ENCODE measurements at regions not wholly inside any gene's neighbourhood (a gene's known extent, or its start where the extent isn't known, plus 50 kb on each side); places are given as distances from the start of the nearest gene placed in this dataset.
A peak's percentile ranks its signal among the peaks of the same experiment; 100 is the strongest.

DNA sequence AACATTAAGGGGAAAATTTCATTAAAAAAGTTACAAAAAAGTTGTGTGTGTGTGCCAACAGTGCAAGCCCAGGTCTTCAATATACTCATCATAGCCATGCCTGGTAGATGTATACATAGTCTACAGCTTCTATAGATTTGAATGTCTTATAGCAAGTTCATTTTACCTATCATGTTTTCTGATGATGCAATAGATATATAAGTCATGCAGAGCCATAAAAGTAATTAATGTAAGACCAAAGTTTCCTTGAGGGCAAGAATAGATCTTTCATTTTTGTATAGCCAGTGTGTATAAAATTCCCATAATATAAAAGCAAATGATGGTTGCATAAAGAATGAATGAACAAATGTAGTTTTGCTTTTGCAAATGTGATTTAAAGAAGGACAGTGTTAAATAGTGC is 1138.4 kb downstream of the TBL1XR1 start:
- Histone ChIP-seq H3K36me3 (ENCODE audit: control insufficient read depth in 4 of 4, insufficient read depth in 4 of 4, low read length in 4 of 4) (no peaks in the 10 kb centered on the region), H3K9me3 (ENCODE audit: control insufficient read depth in 4 of 4, insufficient read depth in 3 of 4, low read length in 3 of 4) (no peaks in the 10 kb centered on the region), H3K4me3 (no peak overlapping the region), H3K4me1 (ENCODE audit: control insufficient read depth in 5 of 5, insufficient read depth in 5 of 5, low read length in 5 of 5) (no peaks in the 10 kb centered on the region), H3K27me3 (ENCODE audit: control insufficient read depth in 3 of 3, insufficient read depth in 3 of 3, low read length in 2 of 3) (no peaks in the 10 kb centered on the region), H3K9ac (ENCODE audit: insufficient read depth in 1 of 2, low read length in 2 of 2) (no peak overlapping the region), H3K27ac (ENCODE audit: low read depth in 1 of 2, low read length in 1 of 2) (no peak overlapping the region)
- DNase-seq (no peak), ATAC-seq (ENCODE audit: insufficient read depth, low FRiP score) (no peak)
- no peak for TF ChIP-seq CTCF (IDR thresholded peaks at IDR 0.05; ENCODE audit: control extremely low read depth, extremely low read depth)

DNA sequence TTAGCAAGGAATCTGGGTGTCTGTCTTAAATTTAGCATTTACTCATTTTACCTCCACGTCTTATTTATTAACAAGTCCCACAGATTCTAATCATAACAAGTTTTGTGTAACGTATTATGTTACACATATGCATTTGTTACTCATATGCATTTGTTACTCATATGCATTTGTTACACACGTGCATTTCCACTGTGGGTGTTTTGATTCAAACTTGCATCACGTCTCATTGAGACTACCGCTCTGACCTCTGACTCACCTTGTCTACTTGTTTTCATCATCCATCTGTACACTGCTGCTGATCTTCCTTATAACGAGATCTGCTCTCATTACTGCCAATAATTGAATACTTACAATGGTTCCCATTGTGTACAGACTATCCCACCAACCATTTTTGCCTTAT is 1141.4 kb downstream of the TBL1XR1 start:
- no peak for DNase-seq
- H3K27ac ChIP-seq (ENCODE audit: low read depth in 1 of 2, low read length in 1 of 2) = no peak overlapping the region
- no peaks in the 10 kb centered on the region for H3K27me3 ChIP-seq (ENCODE audit: control insufficient read depth in 3 of 3, insufficient read depth in 3 of 3, low read length in 2 of 3)
- no peak for TF ChIP-seq CTCF (IDR thresholded peaks at IDR 0.05; ENCODE audit: control extremely low read depth, extremely low read depth)
- no peaks in the 10 kb centered on the region for H3K9me3 ChIP-seq (ENCODE audit: control insufficient read depth in 4 of 4, insufficient read depth in 3 of 4, low read length in 3 of 4)
- ATAC-seq (ENCODE audit: insufficient read depth, low FRiP score) = no peak
- H3K9ac ChIP-seq (ENCODE audit: insufficient read depth in 1 of 2, low read length in 2 of 2) = no peak overlapping the region
- no peaks in the 10 kb centered on the region for H3K36me3 ChIP-seq (ENCODE audit: control insufficient read depth in 4 of 4, insufficient read depth in 4 of 4, low read length in 4 of 4)
- H3K4me1 ChIP-seq (ENCODE audit: control insufficient read depth in 5 of 5, insufficient read depth in 5 of 5, low read length in 5 of 5) = peaks cover 0 to 3% (median 0%) of the 10 kb centered on the region in 5 donors
- WGBS, 2 donors = 86 to 92% methylated on average over 6 of the region's 6 CpGs
- H3K4me3 ChIP-seq = no peak overlapping the region

- H3K4me1 ChIP-seq (ENCODE audit: control insufficient read depth in 5 of 5, insufficient read depth in 5 of 5, low read length in 5 of 5) = peaks cover 0 to 3% (median 0%) of the 10 kb centered on the region in 5 donors
- ATAC-seq (ENCODE audit: insufficient read depth, low FRiP score) (no peak), DNase-seq (peak in 2 of 3 donors; percentile 28 to 30)
- no peak overlapping the region for H3K4me3 ChIP-seq
- H3K9ac ChIP-seq (ENCODE audit: insufficient read depth in 1 of 2, low read length in 2 of 2) = peak overlapping the region in 1 of 2 donors; percentile 32
- no peak for TF ChIP-seq CTCF (IDR thresholded peaks at IDR 0.05; ENCODE audit: control extremely low read depth, extremely low read depth)
- H3K9me3 ChIP-seq (ENCODE audit: control insufficient read depth in 4 of 4, insufficient read depth in 3 of 4, low read length in 3 of 4) = no peaks in the 10 kb centered on the region
- no peak overlapping the region for H3K27ac ChIP-seq (ENCODE audit: low read depth in 1 of 2, low read length in 1 of 2)
- WGBS, 2 donors = 67 to 80% methylated on average over 7 of the region's 7 CpGs
- H3K36me3 ChIP-seq (ENCODE audit: control insufficient read depth in 4 of 4, insufficient read depth in 4 of 4, low read length in 4 of 4) = no peaks in the 10 kb centered on the region
- no peaks in the 10 kb centered on the region for H3K27me3 ChIP-seq (ENCODE audit: control insufficient read depth in 3 of 3, insufficient read depth in 3 of 3, low read length in 2 of 3)
Observed at GRCh38 chr3:176051766-176052165, 1145.5 kb downstream of the TBL1XR1 start.

DNA sequence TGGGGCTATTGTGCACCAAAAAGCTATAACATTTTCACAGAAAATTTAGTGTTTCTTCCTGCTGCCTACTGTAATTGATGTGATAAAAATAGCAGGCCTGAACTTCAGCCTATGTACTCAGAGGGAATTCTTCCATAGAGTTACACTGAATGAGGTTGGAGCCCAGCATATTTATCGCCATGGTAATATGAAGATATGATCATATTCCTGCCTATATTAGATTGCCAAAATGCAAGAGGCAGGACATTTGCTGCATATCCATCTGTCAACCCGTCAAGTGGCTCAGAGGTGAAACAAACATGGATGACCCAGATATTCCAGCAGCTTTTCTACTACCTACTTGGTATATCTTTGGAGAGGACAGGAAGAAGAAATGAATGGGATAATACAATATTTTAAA is 1150.6 kb downstream of the TBL1XR1 start:
- 87 to 93% methylated on average over 2 of the region's 2 CpGs for WGBS, 2 donors
- DNase-seq (no peak), ATAC-seq (ENCODE audit: insufficient read depth, low FRiP score) (no peak)
- Histone ChIP-seq H3K9me3 (ENCODE audit: control insufficient read depth in 4 of 4, insufficient read depth in 3 of 4, low read length in 3 of 4) (no peaks in the 10 kb centered on the region), H3K27me3 (ENCODE audit: control insufficient read depth in 3 of 3, insufficient read depth in 3 of 3, low read length in 2 of 3) (no peaks in the 10 kb centered on the region), H3K9ac (ENCODE audit: insufficient read depth in 1 of 2, low read length in 2 of 2) (no peak overlapping the region), H3K4me3 (no peak overlapping the region), H3K36me3 (ENCODE audit: control insufficient read depth in 4 of 4, insufficient read depth in 4 of 4, low read length in 4 of 4) (no peaks in the 10 kb centered on the region), H3K4me1 (ENCODE audit: control insufficient read depth in 5 of 5, insufficient read depth in 5 of 5, low read length in 5 of 5) (peaks cover 0 to 8% (median 0%) of the 10 kb centered on the region in 5 donors), H3K27ac (ENCODE audit: low read depth in 1 of 2, low read length in 1 of 2) (no peak overlapping the region)
- TF ChIP-seq CTCF (IDR thresholded peaks at IDR 0.05; ENCODE audit: control extremely low read depth, extremely low read depth) = no peak
